ENCODE measurements at regions not wholly inside any gene's neighbourhood (a gene's known extent, or its start where the extent isn't known, plus 50 kb on each side); places are given as distances from the start of the nearest gene placed in this dataset.

DNA sequence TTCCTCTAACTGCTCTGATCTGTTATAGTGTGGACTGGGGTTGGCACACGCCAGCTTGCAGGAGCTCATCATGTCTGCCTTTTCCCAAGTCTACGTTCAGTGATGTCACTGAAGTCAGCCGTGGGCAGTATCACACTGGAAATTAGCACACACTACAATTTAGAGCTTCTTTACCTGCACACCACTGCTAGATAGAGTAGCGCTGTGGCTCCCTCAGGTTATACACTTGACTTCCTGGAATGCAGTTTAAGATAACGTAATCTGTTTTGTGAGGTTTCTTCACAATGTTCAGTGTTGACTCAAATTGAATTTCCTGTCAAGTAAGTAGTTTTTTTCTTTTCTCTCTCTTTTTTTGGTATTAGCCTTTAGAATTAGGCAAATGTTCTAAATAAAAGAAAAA, 487.2 kb downstream of the DCDC2C start:
- TF ChIP-seq POLR2A (IDR thresholded peaks at IDR 0.05), result no peak
- TF ChIP-seq POLR2AphosphoS5 (IDR thresholded peaks at IDR 0.05), result no peak
- TF ChIP-seq, protein P1, sequence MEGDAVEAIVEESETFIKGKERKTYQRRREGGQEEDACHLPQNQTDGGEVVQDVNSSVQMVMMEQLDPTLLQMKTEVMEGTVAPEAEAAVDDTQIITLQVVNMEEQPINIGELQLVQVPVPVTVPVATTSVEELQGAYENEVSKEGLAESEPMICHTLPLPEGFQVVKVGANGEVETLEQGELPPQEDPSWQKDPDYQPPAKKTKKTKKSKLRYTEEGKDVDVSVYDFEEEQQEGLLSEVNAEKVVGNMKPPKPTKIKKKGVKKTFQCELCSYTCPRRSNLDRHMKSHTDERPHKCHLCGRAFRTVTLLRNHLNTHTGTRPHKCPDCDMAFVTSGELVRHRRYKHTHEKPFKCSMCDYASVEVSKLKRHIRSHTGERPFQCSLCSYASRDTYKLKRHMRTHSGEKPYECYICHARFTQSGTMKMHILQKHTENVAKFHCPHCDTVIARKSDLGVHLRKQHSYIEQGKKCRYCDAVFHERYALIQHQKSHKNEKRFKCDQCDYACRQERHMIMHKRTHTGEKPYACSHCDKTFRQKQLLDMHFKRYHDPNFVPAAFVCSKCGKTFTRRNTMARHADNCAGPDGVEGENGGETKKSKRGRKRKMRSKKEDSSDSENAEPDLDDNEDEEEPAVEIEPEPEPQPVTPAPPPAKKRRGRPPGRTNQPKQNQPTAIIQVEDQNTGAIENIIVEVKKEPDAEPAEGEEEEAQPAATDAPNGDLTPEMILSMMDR (IDR thresholded peaks at IDR 0.05), result no peak

Measured in breast epithelium (tissue), 3 donors.